Tibial nerve (tissue), 4 donors: ENCODE measurements at regions not wholly inside any gene's neighbourhood (a gene's known extent, or its start where the extent isn't known, plus 50 kb on each side); places are given as distances from the start of the nearest gene placed in this dataset.

Experiments used
- DNase-seq, 2 donors: peaks; one replicate each; pipeline ENCODE4 v3.0.0-alpha.2; 2019; ENCODE audit warnings: low spot score in 2 of 2
- H3K27ac ChIP-seq, 4 donors: fragments of 200-600 bp; sonication (generic) in 3 of 4; one replicate each; pipeline ENCODE4 v1.5.1; 2017 to 2019; ENCODE audit warnings: mild to moderate bottlenecking in 1 of 4
- H3K27me3 ChIP-seq, 2 donors: fragments of 200-600 bp; sonication (generic) in 1 of 2; one replicate each; pipeline versions ENCODE4 v1.5.1 to v1.6.0; 2017 to 2019
- H3K36me3 ChIP-seq, 3 donors: fragments of 200-600 bp; sonication (generic); one replicate each; pipeline ENCODE4 v1.5.1; 2018 to 2019
- H3K4me1 ChIP-seq, 4 donors: fragments of 200-600 bp; sonication (generic) in 3 of 4; one replicate each; pipeline ENCODE4 v1.5.1; 2017 to 2019
- H3K4me3 ChIP-seq, 4 donors: fragments of 200-600 bp; sonication (generic) in 3 of 4; one replicate each; pipeline ENCODE4 v1.5.1; 2017 to 2019; ENCODE audit warnings: mild to moderate bottlenecking in 1 of 4, moderate library complexity in 1 of 4
- H3K9me3 ChIP-seq, 4 donors: fragments of 200-600 bp; sonication (generic) in 3 of 4; one replicate each; pipeline ENCODE4 v1.5.1; 2017 to 2019
- EP300 ChIP-seq, 2 donors: sonication (generic); formaldehyde crosslinking; IDR thresholded peaks; one replicate each; pipeline ENCODE4 v1.6.1; 2017; ENCODE audit warnings: antibody characterized with exemption in 2 of 2, mild to moderate bottlenecking in 1 of 2
- POLR2A ChIP-seq, 2 donors: fragments of 450-650 bp; IDR thresholded peaks; one replicate each; pipeline ENCODE4 v1.6.1; 2017; ENCODE audit warnings: antibody characterized with exemption in 2 of 2, mild to moderate bottlenecking in 2 of 2, moderate library complexity in 2 of 2
- WGBS, 2 donors: methylation state at CpG; one replicate each; pipeline ENCODE4 v1.1.5; 2018; 5-methylcytosine and 5-hydroxymethylcytosine counted together
- TF ChIP-seq, protein P1 (sequence below), 5 experiments: fragments of 200-600 bp in 3 of 5; fragments of 450-650 bp in 2 of 5; sonication (generic) in 3 of 5; IDR thresholded peaks; one replicate each; pipeline ENCODE4 v1.5.1; 2016 to 2019; ENCODE audit warnings: antibody characterized with exemption in 5 of 5, mild to moderate bottlenecking in 3 of 5, moderate library complexity in 2 of 5

DNA sequence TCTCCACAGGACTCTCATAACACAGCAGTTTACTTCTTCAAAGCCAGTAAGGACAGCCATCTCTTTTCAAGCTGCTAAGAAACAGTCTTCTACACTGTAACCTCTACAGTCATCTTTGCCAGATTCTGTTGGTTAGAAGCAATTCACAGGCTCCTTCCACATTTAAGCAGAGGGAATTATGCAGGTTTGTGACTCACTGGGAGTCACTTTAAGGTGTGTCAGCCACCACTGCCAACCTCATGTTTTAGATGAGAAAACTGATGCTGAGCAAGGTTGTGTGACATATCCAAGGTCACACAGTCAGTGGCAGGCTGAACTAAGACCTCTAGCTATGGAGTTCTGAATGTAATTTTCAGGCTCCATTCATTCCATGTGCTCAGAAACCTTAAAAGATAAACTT, 143.5 kb downstream of the QDPR start:
- Histone ChIP-seq H3K4me1 (no peaks in the 10 kb centered on the region), H3K27ac (no peak overlapping the region), H3K27me3 (no peaks in the 10 kb centered on the region), H3K4me3 (no peak overlapping the region), H3K9me3 (no peaks in the 10 kb centered on the region), H3K36me3 (no peaks in the 10 kb centered on the region)
- DNase-seq, result no peak
- TF ChIP-seq POLR2A (IDR thresholded peaks at IDR 0.05) (no peak), EP300 (IDR thresholded peaks at IDR 0.05) (no peak)
- TF ChIP-seq, protein P1, sequence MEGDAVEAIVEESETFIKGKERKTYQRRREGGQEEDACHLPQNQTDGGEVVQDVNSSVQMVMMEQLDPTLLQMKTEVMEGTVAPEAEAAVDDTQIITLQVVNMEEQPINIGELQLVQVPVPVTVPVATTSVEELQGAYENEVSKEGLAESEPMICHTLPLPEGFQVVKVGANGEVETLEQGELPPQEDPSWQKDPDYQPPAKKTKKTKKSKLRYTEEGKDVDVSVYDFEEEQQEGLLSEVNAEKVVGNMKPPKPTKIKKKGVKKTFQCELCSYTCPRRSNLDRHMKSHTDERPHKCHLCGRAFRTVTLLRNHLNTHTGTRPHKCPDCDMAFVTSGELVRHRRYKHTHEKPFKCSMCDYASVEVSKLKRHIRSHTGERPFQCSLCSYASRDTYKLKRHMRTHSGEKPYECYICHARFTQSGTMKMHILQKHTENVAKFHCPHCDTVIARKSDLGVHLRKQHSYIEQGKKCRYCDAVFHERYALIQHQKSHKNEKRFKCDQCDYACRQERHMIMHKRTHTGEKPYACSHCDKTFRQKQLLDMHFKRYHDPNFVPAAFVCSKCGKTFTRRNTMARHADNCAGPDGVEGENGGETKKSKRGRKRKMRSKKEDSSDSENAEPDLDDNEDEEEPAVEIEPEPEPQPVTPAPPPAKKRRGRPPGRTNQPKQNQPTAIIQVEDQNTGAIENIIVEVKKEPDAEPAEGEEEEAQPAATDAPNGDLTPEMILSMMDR (IDR thresholded peaks at IDR 0.05), result no peak

GRCh38 chr4:17367201-17367600, 144.7 kb downstream of the QDPR start:
- Histone ChIP-seq H3K27me3 (no peaks in the 10 kb centered on the region), H3K27ac (no peak overlapping the region), H3K4me3 (no peak overlapping the region), H3K9me3 (no peaks in the 10 kb centered on the region), H3K4me1 (no peaks in the 10 kb centered on the region), H3K36me3 (no peaks in the 10 kb centered on the region)
- WGBS, 2 donors, result 94 to 100% methylated on average over 1 of the region's 1 CpG
- TF ChIP-seq EP300 (IDR thresholded peaks at IDR 0.05), result no peak
- TF ChIP-seq, protein P1 (IDR thresholded peaks at IDR 0.05), result no peak
- no peak for TF ChIP-seq POLR2A (IDR thresholded peaks at IDR 0.05)
- DNase-seq, result no peak

- WGBS, 2 donors, result 56 to 71% methylated on average over 1 of the region's 1 CpG
- peak in 1 of 2 donors; percentile 12 for DNase-seq
- H3K36me3 ChIP-seq, result no peaks in the 10 kb centered on the region
- H3K27ac ChIP-seq, result no peak overlapping the region
- H3K4me3 ChIP-seq, result no peak overlapping the region
- no peaks in the 10 kb centered on the region for H3K9me3 ChIP-seq
- no peaks in the 10 kb centered on the region for H3K27me3 ChIP-seq
- TF ChIP-seq EP300 (IDR thresholded peaks at IDR 0.05) (no peak), POLR2A (IDR thresholded peaks at IDR 0.05) (no peak)
- TF ChIP-seq, protein P1 (IDR thresholded peaks at IDR 0.05), result no peak
- no peaks in the 10 kb centered on the region for H3K4me1 ChIP-seq
These were observed 145.4 kb downstream of the QDPR start for GRCh38 chr4:17366496-17366895.

- Histone ChIP-seq H3K27me3 (no peaks in the 10 kb centered on the region), H3K27ac (no peak overlapping the region), H3K36me3 (no peaks in the 10 kb centered on the region), H3K9me3 (no peaks in the 10 kb centered on the region), H3K4me3 (no peak overlapping the region), H3K4me1 (no peaks in the 10 kb centered on the region)
- 81 to 82% methylated on average over 1 of the region's 1 CpG for WGBS, 2 donors
- no peak for DNase-seq
- TF ChIP-seq POLR2A (IDR thresholded peaks at IDR 0.05) (no peak), EP300 (IDR thresholded peaks at IDR 0.05) (no peak)
- TF ChIP-seq, protein P1 (IDR thresholded peaks at IDR 0.05), result no peak
These were observed 149.5 kb downstream of the QDPR start for GRCh38 chr4:17362430-17362829.

DNA sequence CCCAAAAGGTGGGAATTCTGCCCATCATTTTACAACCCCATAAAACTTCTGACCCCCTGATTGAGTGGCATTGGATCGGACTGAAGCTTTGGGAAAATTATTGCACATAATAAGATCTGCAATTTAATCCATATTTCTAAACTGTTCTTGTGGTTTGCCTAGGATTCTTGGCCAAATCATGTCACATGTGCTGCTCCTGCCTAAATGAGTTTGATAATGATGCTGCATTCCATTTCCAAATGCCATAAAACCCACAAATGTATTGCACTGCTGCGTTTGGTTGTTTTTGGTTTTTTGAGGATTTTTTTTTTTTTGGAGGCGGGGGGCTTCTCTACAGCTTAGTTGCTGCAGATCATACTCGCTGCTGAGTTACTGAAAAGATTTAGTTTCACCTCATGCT, 153.6 kb downstream of the QDPR start:
- peaks cover 0 to 3% (median 0%) of the 10 kb centered on the region in 4 donors for H3K9me3 ChIP-seq
- no peaks in the 10 kb centered on the region for H3K36me3 ChIP-seq
- no peak overlapping the region for H3K4me3 ChIP-seq
- no peaks in the 10 kb centered on the region for H3K4me1 ChIP-seq
- no peak for DNase-seq
- TF ChIP-seq, protein P1 (IDR thresholded peaks at IDR 0.05), result no peak
- TF ChIP-seq POLR2A (IDR thresholded peaks at IDR 0.05) (no peak), EP300 (IDR thresholded peaks at IDR 0.05) (no peak)
- no peaks in the 10 kb centered on the region for H3K27me3 ChIP-seq
- 78 to 90% methylated on average over 4 of the region's 4 CpGs for WGBS, 2 donors
- no peak overlapping the region for H3K27ac ChIP-seq
